Activated CD4-positive, CD25-positive, alpha-beta regulatory T cell treated with anti-CD3 and anti-CD28 coated beads, Interleukin-2, amount 50 U/mL, for 24 hours (primary cell): ENCODE measurements at regions not wholly inside any gene's neighbourhood (a gene's known extent, or its start where the extent isn't known, plus 50 kb on each side); places are given as distances from the start of the nearest gene placed in this dataset.
"Not testable (repeated sequence)": the region's sequence is repeated elsewhere in the genome, so short reads cannot be mapped to it uniquely, and the experiment has no call there.

Source experiments
- ATAC-seq, 2 donors: fragments of 150-1000 bp; cut with Tn5 transposase; one replicate each; pipeline ENCODE4 v1.10.0; 2021; ENCODE audit warnings: mild to moderate bottlenecking in 1 of 2, moderate library complexity in 1 of 2

- ATAC-seq = no peak
Measured at GRCh38 chr3:98705212-98705611, 57.9 kb upstream of the ST3GAL6 start.

DNA sequence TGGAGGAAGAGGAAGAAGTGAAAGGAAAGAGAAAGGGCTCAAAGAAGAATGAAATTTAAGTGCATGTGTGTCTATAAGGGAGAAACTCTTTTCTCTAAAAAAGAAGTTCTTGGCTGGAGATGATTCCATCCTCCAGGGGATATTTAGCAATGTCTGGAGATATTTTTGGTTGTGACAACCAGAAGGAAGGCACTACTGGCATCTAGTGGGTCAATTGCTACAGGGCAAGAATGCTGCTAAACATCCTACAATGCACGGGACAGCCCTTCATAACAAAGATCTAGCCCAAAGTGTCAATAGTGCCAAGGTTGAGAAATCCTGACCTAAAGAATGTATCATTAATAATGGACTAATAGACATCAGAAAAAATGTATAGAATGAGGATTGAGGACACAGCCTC, 57.4 kb upstream of the ST3GAL6 start:
- ATAC-seq = no peak

DNA sequence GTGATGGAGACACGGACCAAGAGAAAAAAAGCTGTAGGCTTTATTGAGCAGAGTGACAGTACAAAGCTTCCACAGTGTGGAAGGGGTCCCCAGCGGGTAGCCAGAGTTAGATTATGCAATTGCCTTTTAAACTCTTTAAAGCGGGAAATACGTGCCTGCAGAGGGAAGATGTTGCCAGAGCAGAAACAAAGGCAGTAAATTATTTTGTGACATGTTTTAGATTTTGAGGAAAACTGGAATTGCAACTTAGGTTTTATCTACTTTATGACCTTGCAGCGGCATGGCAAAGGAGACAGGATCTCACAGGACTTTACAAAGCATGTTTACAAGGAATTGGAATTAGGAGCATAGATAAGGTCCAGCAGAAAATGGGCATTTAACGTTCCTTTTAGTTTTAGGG, 54.5 kb upstream of the ST3GAL6 start:
- ATAC-seq = not testable (repeated sequence)

DNA sequence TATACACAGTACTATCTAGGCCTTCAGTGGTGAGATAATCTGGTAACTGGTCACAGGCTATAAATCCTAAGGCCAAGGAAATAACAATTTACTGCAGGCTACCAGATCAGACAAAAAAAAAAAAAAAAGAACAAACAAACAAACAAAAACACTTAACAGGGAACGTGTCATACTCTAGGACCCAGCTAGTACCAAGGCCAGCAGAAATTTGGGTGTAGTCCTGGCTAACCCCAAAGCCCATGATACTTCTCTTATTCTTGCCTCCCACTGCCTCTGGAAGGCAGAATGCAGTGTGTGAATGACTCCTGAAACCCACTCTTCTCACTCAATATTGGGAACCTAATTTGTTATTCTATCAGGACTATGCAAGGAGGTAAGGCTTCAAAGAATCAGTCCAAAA, 53.7 kb upstream of the ST3GAL6 start:
- no peak for ATAC-seq

- no peak for ATAC-seq
Measured at GRCh38 chr3:98710067-98710659, 53.0 kb upstream of the ST3GAL6 start.

- no peak for ATAC-seq
Measured at GRCh38 chr3:98711426-98711825, 51.7 kb upstream of the ST3GAL6 start.

DNA sequence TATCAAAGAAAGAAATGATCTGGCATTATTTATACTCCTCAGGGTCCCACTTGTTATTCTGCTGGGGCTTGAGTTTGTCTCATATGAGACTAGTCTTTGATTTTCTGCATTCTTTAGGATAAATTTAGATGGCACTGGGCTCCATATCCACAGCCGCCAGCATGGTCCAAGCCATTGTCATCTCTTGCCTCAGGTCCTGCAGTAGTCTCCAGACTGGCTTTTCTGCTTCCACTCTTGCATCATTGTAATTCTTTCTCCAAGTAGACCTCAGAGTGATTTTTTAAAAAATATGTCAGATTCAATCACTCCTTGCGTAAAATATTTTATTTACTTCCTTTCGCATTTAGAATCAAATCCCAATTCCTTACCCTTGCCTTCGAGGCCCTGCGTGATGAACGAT, 50.4 kb upstream of the ST3GAL6 start:
- no peak for ATAC-seq

- ATAC-seq = not testable (repeated sequence)
Measured at GRCh38 chr3:98713332-98713731, 49.8 kb upstream of the ST3GAL6 start.
